ENCODE measurements at regions not wholly inside any gene's neighbourhood (a gene's known extent, or its start where the extent isn't known, plus 50 kb on each side); places are given as distances from the start of the nearest gene placed in this dataset.

DNA sequence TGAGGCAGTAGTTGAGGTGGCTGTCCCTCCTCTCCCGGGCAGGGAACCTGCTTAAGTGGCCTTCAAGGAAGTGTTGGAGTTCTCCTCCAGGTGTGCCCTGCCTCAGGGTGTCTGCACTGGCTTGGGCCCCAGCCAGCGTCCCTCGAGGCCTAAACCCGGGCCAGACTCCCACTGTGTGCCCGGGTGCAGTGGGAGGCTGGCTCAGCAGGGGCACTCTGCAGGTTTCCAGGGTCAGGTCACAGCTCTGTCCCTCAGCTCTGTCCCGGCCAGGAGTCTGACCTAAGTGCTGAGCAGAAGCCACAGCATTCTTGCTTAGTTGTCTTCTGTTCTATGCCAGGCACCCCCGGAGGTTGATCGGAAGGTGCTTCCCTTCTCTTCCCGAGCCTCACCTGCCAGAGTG, 69.0 kb upstream of the OTOS start:
- TF ChIP-seq, protein P1, sequence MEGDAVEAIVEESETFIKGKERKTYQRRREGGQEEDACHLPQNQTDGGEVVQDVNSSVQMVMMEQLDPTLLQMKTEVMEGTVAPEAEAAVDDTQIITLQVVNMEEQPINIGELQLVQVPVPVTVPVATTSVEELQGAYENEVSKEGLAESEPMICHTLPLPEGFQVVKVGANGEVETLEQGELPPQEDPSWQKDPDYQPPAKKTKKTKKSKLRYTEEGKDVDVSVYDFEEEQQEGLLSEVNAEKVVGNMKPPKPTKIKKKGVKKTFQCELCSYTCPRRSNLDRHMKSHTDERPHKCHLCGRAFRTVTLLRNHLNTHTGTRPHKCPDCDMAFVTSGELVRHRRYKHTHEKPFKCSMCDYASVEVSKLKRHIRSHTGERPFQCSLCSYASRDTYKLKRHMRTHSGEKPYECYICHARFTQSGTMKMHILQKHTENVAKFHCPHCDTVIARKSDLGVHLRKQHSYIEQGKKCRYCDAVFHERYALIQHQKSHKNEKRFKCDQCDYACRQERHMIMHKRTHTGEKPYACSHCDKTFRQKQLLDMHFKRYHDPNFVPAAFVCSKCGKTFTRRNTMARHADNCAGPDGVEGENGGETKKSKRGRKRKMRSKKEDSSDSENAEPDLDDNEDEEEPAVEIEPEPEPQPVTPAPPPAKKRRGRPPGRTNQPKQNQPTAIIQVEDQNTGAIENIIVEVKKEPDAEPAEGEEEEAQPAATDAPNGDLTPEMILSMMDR (IDR thresholded peaks at IDR 0.05): no peak

DNA sequence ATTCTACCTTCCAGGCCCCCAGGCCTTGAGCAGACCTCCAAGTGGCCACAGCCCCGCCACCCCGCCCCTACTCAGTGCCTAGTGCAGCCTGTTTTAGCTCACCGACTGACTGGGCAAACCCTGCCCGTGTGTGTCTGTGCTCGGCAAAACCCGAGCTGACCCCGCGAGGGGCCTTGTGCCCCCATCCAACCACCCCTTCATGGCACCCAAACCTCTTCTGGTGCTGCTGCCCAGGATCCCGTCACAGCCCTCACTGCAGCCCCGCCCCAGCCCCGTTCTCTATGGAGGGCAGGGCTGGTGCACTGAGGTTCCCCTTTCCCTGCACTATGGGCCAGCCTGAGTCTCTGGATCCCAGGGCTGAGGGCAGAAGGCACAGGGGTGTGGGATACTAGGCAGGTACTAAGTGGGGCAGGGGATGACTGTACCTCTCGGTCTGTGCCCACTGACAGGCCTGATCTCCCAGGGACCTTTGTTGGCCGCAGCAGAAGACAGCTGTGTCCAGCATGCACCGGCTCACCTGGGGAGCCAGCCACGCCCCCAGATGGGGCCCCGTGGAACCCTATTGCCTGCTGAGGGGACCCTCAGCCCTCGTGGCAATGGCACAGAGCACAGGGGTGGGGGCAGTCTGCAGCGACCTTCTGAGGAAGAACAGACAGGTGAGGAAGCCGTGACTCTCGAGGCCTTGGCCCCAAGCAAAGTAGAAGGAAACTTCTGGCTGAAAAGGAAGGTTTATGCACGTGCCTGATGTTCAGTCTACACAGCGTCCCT, 69.9 kb upstream of the OTOS start:
- TF ChIP-seq, protein P1 (IDR thresholded peaks at IDR 0.05): no peak

DNA sequence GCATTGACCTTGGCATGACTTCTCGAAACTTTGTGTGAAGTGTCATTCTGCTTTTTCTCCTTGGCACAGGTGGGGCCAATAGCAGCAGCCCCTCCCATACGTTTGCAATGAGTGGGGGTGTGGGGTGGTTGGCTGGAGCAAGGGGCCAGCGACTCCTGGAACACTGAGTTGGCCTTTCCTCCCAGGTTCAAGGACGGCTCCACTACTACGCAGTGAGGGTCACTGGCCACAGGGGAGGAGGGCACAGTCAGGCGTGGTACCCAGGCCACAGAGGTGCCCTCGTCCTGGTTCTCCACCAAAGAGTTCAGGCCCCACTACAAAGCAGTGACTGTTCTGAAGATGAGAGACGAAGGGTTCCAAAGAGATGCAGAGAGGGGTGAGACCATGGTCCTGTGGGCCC, 70.6 kb upstream of the OTOS start:
- TF ChIP-seq, protein P1 (IDR thresholded peaks at IDR 0.05): no peak

DNA sequence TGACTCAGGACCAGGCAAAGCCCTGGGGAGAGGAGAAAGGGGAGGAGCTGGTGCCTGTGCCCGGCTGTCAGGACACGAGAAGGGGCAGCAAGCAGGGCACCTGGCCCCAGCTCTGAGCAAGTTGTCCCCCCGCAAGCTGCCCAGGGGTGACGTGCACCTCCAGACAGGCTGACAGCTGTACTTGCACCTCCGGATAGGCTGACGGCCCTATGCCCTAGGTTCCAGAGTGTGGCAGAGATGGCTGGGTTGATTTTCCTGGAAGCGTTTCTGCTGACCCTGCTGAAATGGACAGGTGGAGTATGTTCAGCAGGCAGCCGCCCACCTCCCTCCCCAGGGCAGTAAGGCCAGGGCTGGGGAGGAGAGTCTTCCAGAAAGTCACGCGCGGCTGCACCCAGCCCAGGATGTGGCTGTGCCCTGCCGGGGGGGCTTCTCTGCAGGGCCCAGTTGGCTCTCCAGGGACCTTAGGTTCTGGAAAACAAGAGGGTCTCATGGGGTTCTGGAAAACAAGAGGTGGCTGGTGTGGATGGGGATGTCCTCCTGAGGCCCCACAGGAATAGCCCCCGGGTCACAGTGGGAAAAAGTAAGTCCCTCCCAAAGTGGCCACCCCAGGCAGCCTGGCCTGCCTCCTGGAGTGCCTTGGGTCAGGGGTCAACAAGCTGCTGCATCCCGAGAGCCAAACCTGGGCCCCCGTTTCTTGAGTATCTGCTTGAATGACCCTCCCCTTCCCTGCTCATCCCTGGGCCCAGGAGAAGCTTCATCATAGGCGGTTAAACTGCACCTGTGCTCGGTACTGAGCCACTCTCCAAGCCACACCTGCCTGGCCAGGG, 71.4 kb upstream of the OTOS start:
- TF ChIP-seq, protein P1 (IDR thresholded peaks at IDR 0.05): no peak

DNA sequence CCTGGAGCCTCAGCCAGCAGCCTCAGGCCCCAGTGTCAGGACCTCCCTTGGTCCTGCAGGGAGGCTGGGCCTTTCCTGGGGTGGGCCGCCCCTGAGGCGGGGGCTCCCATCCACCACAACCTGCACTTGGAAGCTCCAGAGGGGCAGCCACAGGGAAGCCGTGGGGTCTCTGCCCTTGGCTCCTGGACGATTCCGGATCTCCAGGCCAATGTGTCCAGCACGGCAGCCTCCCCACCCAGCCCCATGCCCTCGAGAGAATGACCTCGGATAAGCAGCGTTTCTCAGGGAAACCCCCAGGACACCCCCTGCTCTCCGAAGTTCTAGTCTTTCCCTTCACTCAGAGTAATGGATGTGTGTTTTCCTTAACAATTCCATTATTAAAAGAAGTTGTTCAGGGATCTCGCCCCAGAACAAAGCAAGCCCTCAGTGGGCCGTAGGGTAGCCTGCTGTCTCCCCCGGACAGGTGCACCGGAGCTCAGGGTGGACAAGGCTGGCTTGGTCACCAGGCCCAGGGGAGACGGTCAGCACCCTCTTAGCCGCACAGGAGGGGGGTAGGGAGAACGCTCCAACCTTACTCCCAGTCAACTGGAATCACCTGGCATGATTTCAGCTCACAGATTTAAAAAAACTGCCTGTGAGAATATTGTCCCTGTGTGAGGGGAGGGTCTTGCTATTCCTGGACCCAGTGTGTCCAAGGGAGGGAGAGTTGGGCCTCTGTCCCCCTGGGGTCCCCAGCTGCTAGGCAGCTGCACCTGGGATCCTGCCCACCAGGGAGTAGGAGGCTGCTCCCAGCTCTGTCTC, 72.2 kb upstream of the OTOS start:
- TF ChIP-seq, protein P1 (IDR thresholded peaks at IDR 0.05): no peak

DNA sequence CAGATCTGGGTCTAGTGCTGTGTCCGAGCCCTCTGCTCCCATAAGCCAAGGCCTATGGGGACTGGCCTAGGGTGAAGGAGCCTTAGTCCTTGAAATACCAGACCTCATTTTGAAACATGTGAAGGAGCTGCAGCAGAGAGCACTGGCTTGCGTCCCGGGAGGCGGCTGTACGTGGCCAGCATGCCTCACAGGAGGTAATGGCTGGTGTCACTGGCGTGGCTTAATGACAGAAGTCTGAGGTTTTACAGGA, 72.7 kb upstream of the OTOS start:
- TF ChIP-seq, protein P1 (IDR thresholded peaks at IDR 0.05): no peak

DNA sequence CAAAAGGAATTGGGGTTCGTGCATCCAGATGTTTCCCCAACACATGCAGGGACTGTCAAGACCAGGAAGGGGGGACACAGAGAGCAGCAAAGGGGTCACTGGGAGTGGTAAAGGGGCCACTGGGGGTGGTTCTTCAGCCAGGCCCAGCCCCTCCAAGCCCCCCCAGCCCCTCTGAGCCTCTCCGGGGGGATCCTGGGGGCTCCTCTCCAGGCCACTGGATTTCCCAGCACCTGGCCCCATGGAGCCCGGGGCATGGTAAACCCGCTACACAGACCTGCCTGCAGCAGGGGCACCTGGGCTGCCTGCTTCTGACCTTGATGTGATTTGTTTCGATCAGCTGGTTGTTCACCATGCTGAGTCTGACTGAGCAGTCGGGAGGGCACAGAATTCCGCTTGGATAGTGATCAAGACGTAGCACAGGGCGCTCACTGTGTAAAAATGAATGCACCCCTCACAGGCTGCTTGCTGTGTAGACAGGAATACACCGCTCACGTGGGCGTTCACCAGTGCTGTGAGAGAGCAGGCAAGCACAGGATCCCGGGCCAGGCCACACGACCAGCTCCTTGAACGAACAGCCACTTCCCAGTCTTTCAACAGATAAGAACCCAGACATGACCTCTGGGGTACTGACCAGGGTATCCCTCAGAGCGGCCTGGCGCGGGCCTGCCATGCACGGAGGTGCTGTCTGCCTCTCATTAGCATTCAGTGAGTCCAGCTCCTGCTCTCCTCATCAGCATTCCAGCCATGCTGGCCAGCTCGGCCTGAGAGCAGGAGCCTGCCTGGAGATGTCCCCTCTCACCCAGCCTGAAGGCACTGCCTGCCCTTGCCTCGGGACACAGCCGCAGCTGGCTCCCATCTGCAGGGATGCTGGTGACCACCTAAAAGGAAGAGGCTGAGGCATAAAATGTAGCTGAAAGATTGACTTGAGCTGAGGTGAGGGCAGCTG, 73.3 kb upstream of the OTOS start:
- TF ChIP-seq, protein P1 (IDR thresholded peaks at IDR 0.05): no peak
